ENCODE measurements at regions not wholly inside any gene's neighbourhood (a gene's known extent, or its start where the extent isn't known, plus 50 kb on each side); places are given as distances from the start of the nearest gene placed in this dataset.
"Not testable (repeated sequence)": the region's sequence is repeated elsewhere in the genome, so short reads cannot be mapped to it uniquely, and the experiment has no call there.

GRCh38 chr13:22862478-22862877 is 318.3 kb upstream of the SGCG start:
- H3K4me1 ChIP-seq, result peaks cover 0 to 6% (median 0%) of the 10 kb centered on the region in 10 experiments; a peak in 2 of 20 replicates
- no peaks in the 10 kb centered on the region for H3K27me3 ChIP-seq
- no peak for TF ChIP-seq Cebpa-rat (IDR thresholded peaks at IDR 0.05)
- no peak overlapping the region for H3K4me2 ChIP-seq
- no peak overlapping the region for H3K9ac ChIP-seq
- H3K4me3 ChIP-seq, result no peak overlapping the region
- H3K27ac ChIP-seq, result no peak overlapping the region
- no peaks in the 10 kb centered on the region for H4K20me1 ChIP-seq
- no peaks in the 10 kb centered on the region for H3K36me3 ChIP-seq
- peaks cover 0 to 38% (median 19%) of the 10 kb centered on the region in 11 experiments; a peak in 16 of 22 replicates for H3K9me3 ChIP-seq (replicated peaks in 1 of 11)

DNA sequence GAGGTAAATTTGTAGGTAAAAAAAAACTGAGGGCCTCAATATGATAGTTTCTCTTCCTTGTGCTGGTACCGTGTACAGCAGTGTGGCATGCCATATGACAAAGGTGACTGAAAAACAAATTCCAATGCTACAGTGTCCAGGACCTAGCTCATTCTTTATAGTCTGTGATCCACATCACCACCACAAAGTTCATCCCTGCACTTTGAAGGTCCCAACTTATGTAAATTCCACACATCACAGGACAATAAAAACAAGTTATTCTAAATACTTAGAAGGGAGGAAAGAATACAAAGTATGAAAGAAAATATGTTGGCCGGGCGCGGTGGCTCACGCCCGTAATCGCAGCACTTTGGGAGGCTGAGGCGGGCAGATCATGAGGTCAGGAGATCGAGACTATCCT is 314.6 kb upstream of the SGCG start:
- no peaks in the 10 kb centered on the region for H4K20me1 ChIP-seq
- 0 out of 22 replicates have a peak overlapping the region, but pooled peaks of 1 of the 11 experiments have one; percentile 31 for H3K4me2 ChIP-seq
- H3K27ac ChIP-seq, result no peak overlapping the region
- no peak overlapping the region for H3K4me3 ChIP-seq
- no peaks in the 10 kb centered on the region for H3K36me3 ChIP-seq
- H3K9me3 ChIP-seq (replicated peaks in 1 of 11), result peaks cover 0 to 29% (median 13%) of the 10 kb centered on the region in 11 experiments; a peak in 15 of 22 replicates
- peaks cover 0 to 6% (median 0%) of the 10 kb centered on the region in 10 experiments; a peak in 2 of 20 replicates for H3K4me1 ChIP-seq
- H3K9ac ChIP-seq, result no peak overlapping the region
- no peaks in the 10 kb centered on the region for H3K27me3 ChIP-seq
- TF ChIP-seq Cebpa-rat (IDR thresholded peaks at IDR 0.05), result no peak

GRCh38 chr13:22871231-22871630 is 309.5 kb upstream of the SGCG start:
- Histone ChIP-seq H3K9ac (no peak overlapping the region), H3K4me1 (peaks cover 0 to 6% (median 0%) of the 10 kb centered on the region in 10 experiments; a peak in 2 of 20 replicates), H3K27me3 (no peaks in the 10 kb centered on the region), H3K4me2 (no peak overlapping the region), H3K4me3 (no peak overlapping the region), H3K9me3 (replicated peaks in 1 of 11) (peaks cover 8 to 23% (median 16%) of the 10 kb centered on the region in 11 experiments; a peak in 18 of 22 replicates), H3K36me3 (no peaks in the 10 kb centered on the region), H3K27ac (no peak overlapping the region), H4K20me1 (no peaks in the 10 kb centered on the region)
- no peak for TF ChIP-seq Cebpa-rat (IDR thresholded peaks at IDR 0.05)

DNA sequence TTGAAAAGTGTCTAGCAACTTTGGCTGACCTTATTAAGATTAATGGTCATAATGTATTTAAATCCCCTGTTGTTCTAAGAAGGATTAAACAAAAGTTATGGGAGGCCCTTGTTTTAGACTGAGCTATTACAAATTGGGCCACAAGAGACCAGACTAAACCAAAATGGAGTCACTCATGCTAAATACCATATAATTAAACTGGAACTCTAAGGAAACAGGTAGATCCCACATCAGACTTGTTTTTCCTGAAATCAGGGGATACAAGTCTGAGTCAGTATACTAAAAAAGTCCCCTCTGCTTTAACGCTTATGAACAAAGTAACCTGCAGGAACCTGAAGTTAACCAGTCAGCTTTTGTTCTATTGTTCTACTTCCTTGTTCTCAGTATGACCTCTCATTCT is 305.9 kb upstream of the SGCG start:
- Histone ChIP-seq H3K27ac (no peak overlapping the region), H3K27me3 (no peaks in the 10 kb centered on the region), H3K4me3 (no peak overlapping the region), H3K9ac (no peak overlapping the region), H4K20me1 (no peaks in the 10 kb centered on the region), H3K9me3 (replicated peaks in 1 of 11) (peaks cover 4 to 23% (median 12%) of the 10 kb centered on the region in 11 experiments; a peak in 14 of 22 replicates), H3K36me3 (no peaks in the 10 kb centered on the region), H3K4me2 (no peak overlapping the region), H3K4me1 (0 out of 20 replicates have a peak, but pooled peaks cover 0 to 4% (median 0%) of the 10 kb centered on the region in 10 experiments)
- no peak for TF ChIP-seq Cebpa-rat (IDR thresholded peaks at IDR 0.05)

GRCh38 chr13:22877421-22877820 is 303.4 kb upstream of the SGCG start:
- H3K36me3 ChIP-seq, result no peaks in the 10 kb centered on the region
- no peaks in the 10 kb centered on the region for H3K27me3 ChIP-seq
- no peak overlapping the region for H3K4me3 ChIP-seq
- H4K20me1 ChIP-seq, result no peaks in the 10 kb centered on the region
- H3K9ac ChIP-seq, result no peak overlapping the region
- 0 out of 20 replicates have a peak, but pooled peaks cover 0 to 4% (median 0%) of the 10 kb centered on the region in 10 experiments for H3K4me1 ChIP-seq
- H3K9me3 ChIP-seq (replicated peaks in 1 of 11), result peaks cover 4 to 13% (median 8%) of the 10 kb centered on the region in 11 experiments; a peak in 11 of 22 replicates
- no peak overlapping the region for H3K27ac ChIP-seq
- no peak overlapping the region for H3K4me2 ChIP-seq
- no peak for TF ChIP-seq Cebpa-rat (IDR thresholded peaks at IDR 0.05)

- no peaks in the 10 kb centered on the region for H4K20me1 ChIP-seq
- H3K4me1 ChIP-seq, result peaks cover 0 to 12% (median 0%) of the 10 kb centered on the region in 10 experiments; a peak in 4 of 20 replicates
- TF ChIP-seq Cebpa-rat (IDR thresholded peaks at IDR 0.05), result no peak
- H3K4me3 ChIP-seq, result no peak overlapping the region
- H3K27me3 ChIP-seq, result no peaks in the 10 kb centered on the region
- H3K27ac ChIP-seq, result no peak overlapping the region
- no peaks in the 10 kb centered on the region for H3K36me3 ChIP-seq
- no peak overlapping the region for H3K9ac ChIP-seq
- no peak overlapping the region for H3K4me2 ChIP-seq
- H3K9me3 ChIP-seq (replicated peaks in 1 of 11), result peaks cover 0 to 6% (median 3%) of the 10 kb centered on the region in 11 experiments; a peak in 3 of 22 replicates
Measured at GRCh38 chr13:22880741-22881720, 299.7 kb upstream of the SGCG start.

GRCh38 chr13:22881721-22882608 is 298.8 kb upstream of the SGCG start:
- not testable (repeated sequence) for H3K4me3 ChIP-seq; H3K36me3 ChIP-seq; H3K9ac ChIP-seq; H3K4me2 ChIP-seq; H4K20me1 ChIP-seq; H3K9me3 ChIP-seq (replicated peaks in 1 of 11); H3K27ac ChIP-seq; H3K27me3 ChIP-seq
- peaks cover 0 to 12% (median 0%) of the 10 kb centered on the region in 10 experiments; a peak in 4 of 20 replicates for H3K4me1 ChIP-seq

GRCh38 chr13:22883262-22883840 is 297.4 kb upstream of the SGCG start:
- H3K4me1 ChIP-seq, result peaks cover 0 to 12% (median 0%) of the 10 kb centered on the region in 10 experiments; a peak in 4 of 20 replicates
- peaks cover 0 to 6% (median 0%) of the 10 kb centered on the region in 11 experiments; a peak in 1 of 22 replicates for H3K9me3 ChIP-seq (replicated peaks in 1 of 11)
- peak overlapping the region in 1 of 11 experiments; percentile 46; a peak in 1 of 22 replicates for H3K27ac ChIP-seq
- H3K27me3 ChIP-seq, result no peaks in the 10 kb centered on the region
- no peak for TF ChIP-seq Cebpa-rat (IDR thresholded peaks at IDR 0.05)
- no peak overlapping the region for H3K9ac ChIP-seq
- H3K4me2 ChIP-seq, result peak overlapping the region in 2 of 11 experiments; percentile 7 to 18; a peak in 1 of 22 replicates
- H3K36me3 ChIP-seq, result no peaks in the 10 kb centered on the region
- H3K4me3 ChIP-seq, result no peak overlapping the region
- no peaks in the 10 kb centered on the region for H4K20me1 ChIP-seq

Measured in BLaER1 treated with 17β-estradiol and CSF1 and Interleukin-3, amounts not matched to agents 10 nM and 100 nM (cell line).